ENCODE measurements at regions not wholly inside any gene's neighbourhood (a gene's known extent, or its start where the extent isn't known, plus 50 kb on each side); places are given as distances from the start of the nearest gene placed in this dataset.

- Histone ChIP-seq H3K36me3 (ENCODE audit: insufficient read depth, low read length) (no peaks in the 10 kb centered on the region), H3K79me2 (ENCODE audit: insufficient read depth, low read depth, low read length) (no peaks in the 10 kb centered on the region), H4K20me1 (ENCODE audit: insufficient read depth, low read length) (no peaks in the 10 kb centered on the region), H2AFZ (ENCODE audit: low read length) (no peak overlapping the region), H3K9me2 (ENCODE audit: insufficient read depth, low read length) (no peaks in the 10 kb centered on the region), H3K9me3 (ENCODE audit: low read length) (no peaks in the 10 kb centered on the region), H3K4me3 (ENCODE audit: low read depth, low read length, poor library complexity, severe bottlenecking) (no peak overlapping the region), H3K4me1 (ENCODE audit: insufficient read depth, low read length, poor library complexity, severe bottlenecking) (peaks cover under 1% of the 10 kb centered on the region), H3K27ac (ENCODE audit: low read depth, low read length, poor library complexity, severe bottlenecking) (no peak overlapping the region), H3K4me2 (ENCODE audit: low read length) (no peak overlapping the region)
- CTCF ChIA-PET (ENCODE audit: unreplicated experiment): no interaction called here
- no peak for DNase-seq (ENCODE audit: low spot score)
- POLR2A ChIA-PET: no interaction called here
- TF ChIP-seq, protein P1, sequence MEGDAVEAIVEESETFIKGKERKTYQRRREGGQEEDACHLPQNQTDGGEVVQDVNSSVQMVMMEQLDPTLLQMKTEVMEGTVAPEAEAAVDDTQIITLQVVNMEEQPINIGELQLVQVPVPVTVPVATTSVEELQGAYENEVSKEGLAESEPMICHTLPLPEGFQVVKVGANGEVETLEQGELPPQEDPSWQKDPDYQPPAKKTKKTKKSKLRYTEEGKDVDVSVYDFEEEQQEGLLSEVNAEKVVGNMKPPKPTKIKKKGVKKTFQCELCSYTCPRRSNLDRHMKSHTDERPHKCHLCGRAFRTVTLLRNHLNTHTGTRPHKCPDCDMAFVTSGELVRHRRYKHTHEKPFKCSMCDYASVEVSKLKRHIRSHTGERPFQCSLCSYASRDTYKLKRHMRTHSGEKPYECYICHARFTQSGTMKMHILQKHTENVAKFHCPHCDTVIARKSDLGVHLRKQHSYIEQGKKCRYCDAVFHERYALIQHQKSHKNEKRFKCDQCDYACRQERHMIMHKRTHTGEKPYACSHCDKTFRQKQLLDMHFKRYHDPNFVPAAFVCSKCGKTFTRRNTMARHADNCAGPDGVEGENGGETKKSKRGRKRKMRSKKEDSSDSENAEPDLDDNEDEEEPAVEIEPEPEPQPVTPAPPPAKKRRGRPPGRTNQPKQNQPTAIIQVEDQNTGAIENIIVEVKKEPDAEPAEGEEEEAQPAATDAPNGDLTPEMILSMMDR (conservative IDR thresholded peaks at IDR 0.05; ENCODE audit: low read length): no peak
- no peak for TF ChIP-seq EZH2phosphoT487 (IDR thresholded peaks at IDR 0.05; ENCODE audit: borderline replicate concordance, low read depth, low read length)
- intact Hi-C loops (cut with micrococcal nuclease; ENCODE audit: unreplicated experiment): no loop called here
- no TSS peak for BruUV-seq (replicated peaks)
Observed at GRCh38 chr4:152085657-152086056, 324.9 kb upstream of the GATB start.

GRCh38 chr4:152083338-152083737 lies 322.5 kb upstream of the GATB start:
- no peaks in the 10 kb centered on the region for H4K20me1 ChIP-seq (ENCODE audit: insufficient read depth, low read length)
- H3K9me2 ChIP-seq (ENCODE audit: insufficient read depth, low read length): no peaks in the 10 kb centered on the region
- H3K36me3 ChIP-seq (ENCODE audit: insufficient read depth, low read length): no peaks in the 10 kb centered on the region
- ChIA-PET POLR2A (interaction anchor here (1.1 kb wide), 1 partner anchor 473 kb away, joined by 3 read pairs; no protein-coding TSS in a partner anchor), CTCF (ENCODE audit: unreplicated experiment) (no interaction called here)
- intact Hi-C loops (cut with micrococcal nuclease; ENCODE audit: unreplicated experiment): no loop called here
- no peaks in the 10 kb centered on the region for H3K79me2 ChIP-seq (ENCODE audit: insufficient read depth, low read depth, low read length)
- no peak overlapping the region for H2AFZ ChIP-seq (ENCODE audit: low read length)
- H3K27ac ChIP-seq (ENCODE audit: low read depth, low read length, poor library complexity, severe bottlenecking): no peak overlapping the region
- H3K4me3 ChIP-seq (ENCODE audit: low read depth, low read length, poor library complexity, severe bottlenecking): no peak overlapping the region
- H3K9me3 ChIP-seq (ENCODE audit: low read length): no peaks in the 10 kb centered on the region
- no peak for TF ChIP-seq EZH2phosphoT487 (IDR thresholded peaks at IDR 0.05; ENCODE audit: borderline replicate concordance, low read depth, low read length)
- TF ChIP-seq, protein P1 (conservative IDR thresholded peaks at IDR 0.05; ENCODE audit: low read length): no peak
- peaks cover 10% of the 10 kb centered on the region for H3K4me1 ChIP-seq (ENCODE audit: insufficient read depth, low read length, poor library complexity, severe bottlenecking)
- DNase-seq (ENCODE audit: low spot score): no peak
- BruUV-seq (replicated peaks): no TSS peak
- no peak overlapping the region for H3K4me2 ChIP-seq (ENCODE audit: low read length)

DNA sequence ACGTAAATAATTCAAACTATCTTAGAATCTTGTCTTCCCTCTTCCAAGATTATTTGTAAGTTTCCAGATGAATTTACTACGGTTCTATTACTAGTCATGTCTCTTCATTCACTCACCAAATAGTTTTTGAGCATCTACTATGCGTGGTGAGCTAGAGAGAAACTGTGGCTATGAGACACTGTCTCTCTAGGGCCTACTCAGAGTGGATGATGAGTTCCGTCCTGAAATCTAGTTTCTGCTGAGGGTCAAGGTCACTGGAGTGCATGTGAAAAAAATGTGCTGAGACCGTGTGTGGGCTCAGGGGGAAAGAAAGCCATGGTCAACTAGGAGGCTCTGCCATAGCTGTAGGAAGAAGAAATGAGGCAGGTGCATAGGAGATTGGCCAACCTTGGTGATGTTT lies 320.2 kb upstream of the GATB start:
- peaks cover 10% of the 10 kb centered on the region for H3K4me1 ChIP-seq (ENCODE audit: insufficient read depth, low read length, poor library complexity, severe bottlenecking)
- no peaks in the 10 kb centered on the region for H3K36me3 ChIP-seq (ENCODE audit: insufficient read depth, low read length)
- DNase-seq (ENCODE audit: low spot score): no peak
- H4K20me1 ChIP-seq (ENCODE audit: insufficient read depth, low read length): no peaks in the 10 kb centered on the region
- no TSS peak for BruUV-seq (replicated peaks)
- no peak overlapping the region for H3K27ac ChIP-seq (ENCODE audit: low read depth, low read length, poor library complexity, severe bottlenecking)
- H3K4me2 ChIP-seq (ENCODE audit: low read length): no peak overlapping the region
- TF ChIP-seq, protein P1 (conservative IDR thresholded peaks at IDR 0.05; ENCODE audit: low read length): no peak
- no peak for TF ChIP-seq EZH2phosphoT487 (IDR thresholded peaks at IDR 0.05; ENCODE audit: borderline replicate concordance, low read depth, low read length)
- H3K4me3 ChIP-seq (ENCODE audit: low read depth, low read length, poor library complexity, severe bottlenecking): no peak overlapping the region
- POLR2A ChIA-PET: no interaction called here
- no peaks in the 10 kb centered on the region for H3K9me2 ChIP-seq (ENCODE audit: insufficient read depth, low read length)
- CTCF ChIA-PET (ENCODE audit: unreplicated experiment): no interaction called here
- H3K9me3 ChIP-seq (ENCODE audit: low read length): no peaks in the 10 kb centered on the region
- intact Hi-C loops (cut with micrococcal nuclease; ENCODE audit: unreplicated experiment): no loop called here
- no peak overlapping the region for H2AFZ ChIP-seq (ENCODE audit: low read length)
- H3K79me2 ChIP-seq (ENCODE audit: insufficient read depth, low read depth, low read length): no peaks in the 10 kb centered on the region

All from OCI-LY7 (cell line).